ENCODE measurements at regions not wholly inside any gene's neighbourhood (a gene's known extent, or its start where the extent isn't known, plus 50 kb on each side); places are given as distances from the start of the nearest gene placed in this dataset.

- Histone ChIP-seq H3K4me3 (ENCODE audit: low read depth, low read length) (no peak overlapping the region), H3K27me3 (replicated peaks) (no peaks in the 10 kb centered on the region), H3K36me3 (replicated peaks) (no peaks in the 10 kb centered on the region), H3K27ac (no peak overlapping the region)
- DNase-seq: no peak
- TF ChIP-seq CTCF (IDR thresholded peaks at IDR 0.05; ENCODE audit: low read depth, low read length, missing control alignments): no peak
- in situ Hi-C loops (cut with HindIII; ENCODE audit: low pct_ligation_motif_present, low sequenced_read_pairs): no loop called here
These were observed 56.2 kb upstream of the TGFBR2 start for GRCh38 chr3:30550246-30550645.

GRCh38 chr3:30551266-30551665 lies 55.1 kb upstream of the TGFBR2 start:
- in situ Hi-C loops (cut with HindIII; ENCODE audit: low pct_ligation_motif_present, low sequenced_read_pairs): no loop called here
- Histone ChIP-seq H3K4me3 (ENCODE audit: low read depth, low read length) (no peak overlapping the region), H3K27me3 (replicated peaks) (no peaks in the 10 kb centered on the region), H3K27ac (no peak overlapping the region), H3K36me3 (replicated peaks) (no peaks in the 10 kb centered on the region)
- no peak for TF ChIP-seq CTCF (IDR thresholded peaks at IDR 0.05; ENCODE audit: low read depth, low read length, missing control alignments)
- DNase-seq: no peak

- H3K4me3 ChIP-seq (ENCODE audit: low read depth, low read length): no peak overlapping the region
- no peak for DNase-seq
- no peaks in the 10 kb centered on the region for H3K36me3 ChIP-seq (replicated peaks)
- no peaks in the 10 kb centered on the region for H3K27me3 ChIP-seq (replicated peaks)
- TF ChIP-seq CTCF (IDR thresholded peaks at IDR 0.05; ENCODE audit: low read depth, low read length, missing control alignments): no peak
- H3K27ac ChIP-seq: no peak overlapping the region
- in situ Hi-C loops (cut with HindIII; ENCODE audit: low pct_ligation_motif_present, low sequenced_read_pairs): no loop called here
These were observed 54.5 kb upstream of the TGFBR2 start for GRCh38 chr3:30551927-30552326.

- H3K4me3 ChIP-seq (ENCODE audit: low read depth, low read length): no peak overlapping the region
- no peak for TF ChIP-seq CTCF (IDR thresholded peaks at IDR 0.05; ENCODE audit: low read depth, low read length, missing control alignments)
- no peak overlapping the region for H3K27ac ChIP-seq
- DNase-seq: no peak
- H3K36me3 ChIP-seq (replicated peaks): no peaks in the 10 kb centered on the region
- no peaks in the 10 kb centered on the region for H3K27me3 ChIP-seq (replicated peaks)
- in situ Hi-C loops (cut with HindIII; ENCODE audit: low pct_ligation_motif_present, low sequenced_read_pairs): no loop called here
These were observed 52.6 kb upstream of the TGFBR2 start for GRCh38 chr3:30553641-30554316.

GRCh38 chr3:30554317-30554690 lies 52.1 kb upstream of the TGFBR2 start:
- no peak for TF ChIP-seq CTCF (IDR thresholded peaks at IDR 0.05; ENCODE audit: low read depth, low read length, missing control alignments)
- Histone ChIP-seq H3K36me3 (replicated peaks) (no peaks in the 10 kb centered on the region), H3K27me3 (replicated peaks) (no peaks in the 10 kb centered on the region), H3K27ac (no peak overlapping the region), H3K4me3 (ENCODE audit: low read depth, low read length) (no peak overlapping the region)
- no peak for DNase-seq
- in situ Hi-C loops (cut with HindIII; ENCODE audit: low pct_ligation_motif_present, low sequenced_read_pairs): no loop called here

- Histone ChIP-seq H3K27me3 (replicated peaks) (no peaks in the 10 kb centered on the region), H3K36me3 (replicated peaks) (no peaks in the 10 kb centered on the region), H3K27ac (no peak overlapping the region), H3K4me3 (ENCODE audit: low read depth, low read length) (no peak overlapping the region)
- DNase-seq: no peak
- TF ChIP-seq CTCF (IDR thresholded peaks at IDR 0.05; ENCODE audit: low read depth, low read length, missing control alignments): no peak
- in situ Hi-C loops (cut with HindIII; ENCODE audit: low pct_ligation_motif_present, low sequenced_read_pairs): no loop called here
These were observed 50.4 kb upstream of the TGFBR2 start for GRCh38 chr3:30555968-30556367.
